ENCODE measurements at regions not wholly inside any gene's neighbourhood (a gene's known extent, or its start where the extent isn't known, plus 50 kb on each side); places are given as distances from the start of the nearest gene placed in this dataset.

GRCh38 chr1:112140743-112141142, 151.3 kb upstream of the KCND3 start:
- H3K27me3 Mint-ChIP-seq (ENCODE audit: unreplicated experiment): peaks cover 3% of the 10 kb centered on the region
- no peaks in the 10 kb centered on the region for H3K9me3 Mint-ChIP-seq (ENCODE audit: unreplicated experiment)

GRCh38 chr1:112141301-112141700, 151.8 kb upstream of the KCND3 start:
- no peak for DNase-seq (ENCODE audit: low spot score)
- H3K27me3 Mint-ChIP-seq (ENCODE audit: unreplicated experiment): peaks cover 3% of the 10 kb centered on the region
- TF ChIP-seq, protein P1, sequence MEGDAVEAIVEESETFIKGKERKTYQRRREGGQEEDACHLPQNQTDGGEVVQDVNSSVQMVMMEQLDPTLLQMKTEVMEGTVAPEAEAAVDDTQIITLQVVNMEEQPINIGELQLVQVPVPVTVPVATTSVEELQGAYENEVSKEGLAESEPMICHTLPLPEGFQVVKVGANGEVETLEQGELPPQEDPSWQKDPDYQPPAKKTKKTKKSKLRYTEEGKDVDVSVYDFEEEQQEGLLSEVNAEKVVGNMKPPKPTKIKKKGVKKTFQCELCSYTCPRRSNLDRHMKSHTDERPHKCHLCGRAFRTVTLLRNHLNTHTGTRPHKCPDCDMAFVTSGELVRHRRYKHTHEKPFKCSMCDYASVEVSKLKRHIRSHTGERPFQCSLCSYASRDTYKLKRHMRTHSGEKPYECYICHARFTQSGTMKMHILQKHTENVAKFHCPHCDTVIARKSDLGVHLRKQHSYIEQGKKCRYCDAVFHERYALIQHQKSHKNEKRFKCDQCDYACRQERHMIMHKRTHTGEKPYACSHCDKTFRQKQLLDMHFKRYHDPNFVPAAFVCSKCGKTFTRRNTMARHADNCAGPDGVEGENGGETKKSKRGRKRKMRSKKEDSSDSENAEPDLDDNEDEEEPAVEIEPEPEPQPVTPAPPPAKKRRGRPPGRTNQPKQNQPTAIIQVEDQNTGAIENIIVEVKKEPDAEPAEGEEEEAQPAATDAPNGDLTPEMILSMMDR (IDR thresholded peaks at IDR 0.05; ENCODE audit: unreplicated experiment): no peak
- no peaks in the 10 kb centered on the region for H3K9me3 Mint-ChIP-seq (ENCODE audit: unreplicated experiment)
- no peaks in the 10 kb centered on the region for H3K36me3 Mint-ChIP-seq (ENCODE audit: low read depth, unreplicated experiment)
- no peak overlapping the region for H3K27ac Mint-ChIP-seq (ENCODE audit: unreplicated experiment)
- no peak overlapping the region for H3K4me3 Mint-ChIP-seq (ENCODE audit: unreplicated experiment)
- no peaks in the 10 kb centered on the region for H3K4me1 Mint-ChIP-seq (ENCODE audit: unreplicated experiment)

More at GRCh38 chr1:112140743-112141142, 151.3 kb upstream of the KCND3 start:
- no peak overlapping the region for H3K27ac Mint-ChIP-seq (ENCODE audit: unreplicated experiment)
- H3K4me1 Mint-ChIP-seq (ENCODE audit: unreplicated experiment): no peaks in the 10 kb centered on the region
- no peaks in the 10 kb centered on the region for H3K36me3 Mint-ChIP-seq (ENCODE audit: low read depth, unreplicated experiment)
- no peak overlapping the region for H3K4me3 Mint-ChIP-seq (ENCODE audit: unreplicated experiment)
- no peak for DNase-seq (ENCODE audit: low spot score)
- TF ChIP-seq, protein P1 (IDR thresholded peaks at IDR 0.05; ENCODE audit: unreplicated experiment): no peak

DNA sequence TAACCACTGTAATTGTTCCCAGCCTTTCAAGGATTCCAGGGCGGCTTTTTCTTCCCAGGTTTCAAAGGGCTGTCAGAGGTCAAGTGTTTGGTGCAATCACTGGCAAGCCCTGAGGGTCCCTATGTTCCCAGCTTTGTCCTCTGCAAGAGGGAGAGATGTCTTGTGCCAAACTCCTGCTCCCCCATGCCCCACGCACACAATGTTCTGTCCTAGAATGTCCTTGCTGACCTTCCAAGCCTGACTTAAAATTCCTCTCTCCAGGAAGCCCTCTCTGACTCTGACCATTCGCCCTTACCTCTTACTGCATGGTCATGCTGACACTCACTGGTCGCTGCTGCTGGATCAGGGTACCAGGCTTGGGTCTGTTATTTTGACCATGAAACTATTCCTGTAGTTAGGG, 152.5 kb upstream of the KCND3 start:
- no peak overlapping the region for H3K27ac Mint-ChIP-seq (ENCODE audit: unreplicated experiment)
- no peak overlapping the region for H3K4me3 Mint-ChIP-seq (ENCODE audit: unreplicated experiment)
- no peaks in the 10 kb centered on the region for H3K4me1 Mint-ChIP-seq (ENCODE audit: unreplicated experiment)
- no peaks in the 10 kb centered on the region for H3K36me3 Mint-ChIP-seq (ENCODE audit: low read depth, unreplicated experiment)
- TF ChIP-seq, protein P1 (IDR thresholded peaks at IDR 0.05; ENCODE audit: unreplicated experiment): no peak
- H3K27me3 Mint-ChIP-seq (ENCODE audit: unreplicated experiment): no peaks in the 10 kb centered on the region
- H3K9me3 Mint-ChIP-seq (ENCODE audit: unreplicated experiment): no peaks in the 10 kb centered on the region
- DNase-seq (ENCODE audit: low spot score): no peak

- Mint-ChIP-seq H3K27me3 (ENCODE audit: unreplicated experiment) (no peaks in the 10 kb centered on the region), H3K36me3 (ENCODE audit: low read depth, unreplicated experiment) (peaks cover 5% of the 10 kb centered on the region), H3K4me3 (ENCODE audit: unreplicated experiment) (no peak overlapping the region), H3K27ac (ENCODE audit: unreplicated experiment) (no peak overlapping the region), H3K9me3 (ENCODE audit: unreplicated experiment) (peaks cover 12% of the 10 kb centered on the region), H3K4me1 (ENCODE audit: unreplicated experiment) (no peaks in the 10 kb centered on the region)
- no peak for DNase-seq (ENCODE audit: low spot score)
- TF ChIP-seq, protein P1 (IDR thresholded peaks at IDR 0.05; ENCODE audit: unreplicated experiment): no peak
These were observed 154.5 kb upstream of the KCND3 start for GRCh38 chr1:112143871-112144441.

- Mint-ChIP-seq H3K27me3 (ENCODE audit: unreplicated experiment) (no peaks in the 10 kb centered on the region), H3K27ac (ENCODE audit: unreplicated experiment) (no peak overlapping the region), H3K4me1 (ENCODE audit: unreplicated experiment) (no peaks in the 10 kb centered on the region), H3K36me3 (ENCODE audit: low read depth, unreplicated experiment) (peaks cover 6% of the 10 kb centered on the region), H3K4me3 (ENCODE audit: unreplicated experiment) (no peak overlapping the region), H3K9me3 (ENCODE audit: unreplicated experiment) (peaks cover 14% of the 10 kb centered on the region)
- TF ChIP-seq, protein P1 (IDR thresholded peaks at IDR 0.05; ENCODE audit: unreplicated experiment): no peak
- no peak for DNase-seq (ENCODE audit: low spot score)
These were observed 155.4 kb upstream of the KCND3 start for GRCh38 chr1:112144733-112145426.

Measured in endothelial cell (in vitro differentiated cells).